ENCODE measurements at regions not wholly inside any gene's neighbourhood (a gene's known extent, or its start where the extent isn't known, plus 50 kb on each side); places are given as distances from the start of the nearest gene placed in this dataset.

DNA sequence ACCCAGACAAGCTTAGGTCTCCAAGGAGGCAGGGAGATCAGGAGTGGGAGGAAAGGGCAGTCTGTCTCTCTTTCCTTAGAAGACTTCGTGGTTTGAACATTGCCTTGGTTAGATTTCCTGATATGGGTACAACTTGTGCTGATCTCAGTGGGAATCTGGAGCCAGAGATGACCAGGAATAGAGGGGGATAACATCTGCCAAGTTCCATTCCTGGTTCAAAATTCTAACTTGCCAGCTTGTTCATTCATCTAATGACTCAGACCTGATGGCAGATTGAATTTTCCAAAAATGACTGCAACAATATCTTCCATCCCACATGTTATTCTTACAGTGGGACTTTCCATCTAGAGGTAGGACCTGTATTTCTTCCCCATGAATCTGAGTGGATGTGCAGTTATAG is 394.3 kb upstream of the PODXL start:
- Histone ChIP-seq H4K20me1 (ENCODE audit: insufficient read depth, low read length) (no peaks in the 10 kb centered on the region), H3K4me1 (ENCODE audit: insufficient read depth, low read length) (no peaks in the 10 kb centered on the region), H3K9me3 (ENCODE audit: low read depth, low read length) (no peaks in the 10 kb centered on the region), H3K4me3 (ENCODE audit: insufficient read depth, low read length) (no peak overlapping the region), H3K4me2 (ENCODE audit: insufficient read depth, low read length) (no peak overlapping the region), H3K27ac (ENCODE audit: low read depth, low read length) (no peak overlapping the region), H3K27me3 (ENCODE audit: insufficient read depth, low read length) (peaks cover 20% of the 10 kb centered on the region), H3K79me2 (ENCODE audit: insufficient read depth, low read length) (no peaks in the 10 kb centered on the region), H2AFZ (ENCODE audit: low read length) (no peak overlapping the region), H3K36me3 (ENCODE audit: insufficient read depth, low read length) (no peaks in the 10 kb centered on the region)
- DNase-seq (ENCODE audit: insufficient read length, low spot score, missing footprints), result no peak
- TF ChIP-seq, protein P1, sequence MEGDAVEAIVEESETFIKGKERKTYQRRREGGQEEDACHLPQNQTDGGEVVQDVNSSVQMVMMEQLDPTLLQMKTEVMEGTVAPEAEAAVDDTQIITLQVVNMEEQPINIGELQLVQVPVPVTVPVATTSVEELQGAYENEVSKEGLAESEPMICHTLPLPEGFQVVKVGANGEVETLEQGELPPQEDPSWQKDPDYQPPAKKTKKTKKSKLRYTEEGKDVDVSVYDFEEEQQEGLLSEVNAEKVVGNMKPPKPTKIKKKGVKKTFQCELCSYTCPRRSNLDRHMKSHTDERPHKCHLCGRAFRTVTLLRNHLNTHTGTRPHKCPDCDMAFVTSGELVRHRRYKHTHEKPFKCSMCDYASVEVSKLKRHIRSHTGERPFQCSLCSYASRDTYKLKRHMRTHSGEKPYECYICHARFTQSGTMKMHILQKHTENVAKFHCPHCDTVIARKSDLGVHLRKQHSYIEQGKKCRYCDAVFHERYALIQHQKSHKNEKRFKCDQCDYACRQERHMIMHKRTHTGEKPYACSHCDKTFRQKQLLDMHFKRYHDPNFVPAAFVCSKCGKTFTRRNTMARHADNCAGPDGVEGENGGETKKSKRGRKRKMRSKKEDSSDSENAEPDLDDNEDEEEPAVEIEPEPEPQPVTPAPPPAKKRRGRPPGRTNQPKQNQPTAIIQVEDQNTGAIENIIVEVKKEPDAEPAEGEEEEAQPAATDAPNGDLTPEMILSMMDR (IDR thresholded peaks at IDR 0.05; ENCODE audit: extremely low read depth, low read depth, low read length), result no peak

DNA sequence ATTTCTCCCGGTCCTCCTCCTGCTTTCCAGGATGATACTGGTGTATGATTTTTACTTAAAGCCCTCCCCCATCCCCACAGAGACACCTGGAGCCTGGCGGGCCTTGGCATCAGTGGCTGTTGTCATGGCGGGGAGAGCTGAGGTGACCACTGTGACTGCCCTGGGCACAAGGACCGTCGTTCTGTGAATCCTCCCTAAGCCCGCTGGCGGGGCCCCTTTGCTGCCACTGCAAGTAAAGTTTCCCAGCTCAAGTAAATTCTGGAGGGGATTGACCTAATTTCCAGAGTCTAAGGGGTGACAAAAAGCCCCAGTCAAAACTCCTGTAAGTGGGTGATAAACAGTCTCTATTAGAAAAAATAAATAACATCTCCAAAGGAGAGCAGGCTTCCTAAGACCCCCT is 393.2 kb upstream of the PODXL start:
- Histone ChIP-seq H3K4me2 (ENCODE audit: insufficient read depth, low read length) (no peak overlapping the region), H3K4me3 (ENCODE audit: insufficient read depth, low read length) (no peak overlapping the region), H4K20me1 (ENCODE audit: insufficient read depth, low read length) (no peaks in the 10 kb centered on the region), H3K27ac (ENCODE audit: low read depth, low read length) (no peak overlapping the region), H3K9me3 (ENCODE audit: low read depth, low read length) (no peaks in the 10 kb centered on the region), H2AFZ (ENCODE audit: low read length) (no peak overlapping the region), H3K79me2 (ENCODE audit: insufficient read depth, low read length) (no peaks in the 10 kb centered on the region), H3K27me3 (ENCODE audit: insufficient read depth, low read length) (peaks cover 23% of the 10 kb centered on the region), H3K36me3 (ENCODE audit: insufficient read depth, low read length) (no peaks in the 10 kb centered on the region), H3K4me1 (ENCODE audit: insufficient read depth, low read length) (no peaks in the 10 kb centered on the region)
- TF ChIP-seq, protein P1 (IDR thresholded peaks at IDR 0.05; ENCODE audit: extremely low read depth, low read depth, low read length), result no peak
- DNase-seq (ENCODE audit: insufficient read length, low spot score, missing footprints), result no peak

DNA sequence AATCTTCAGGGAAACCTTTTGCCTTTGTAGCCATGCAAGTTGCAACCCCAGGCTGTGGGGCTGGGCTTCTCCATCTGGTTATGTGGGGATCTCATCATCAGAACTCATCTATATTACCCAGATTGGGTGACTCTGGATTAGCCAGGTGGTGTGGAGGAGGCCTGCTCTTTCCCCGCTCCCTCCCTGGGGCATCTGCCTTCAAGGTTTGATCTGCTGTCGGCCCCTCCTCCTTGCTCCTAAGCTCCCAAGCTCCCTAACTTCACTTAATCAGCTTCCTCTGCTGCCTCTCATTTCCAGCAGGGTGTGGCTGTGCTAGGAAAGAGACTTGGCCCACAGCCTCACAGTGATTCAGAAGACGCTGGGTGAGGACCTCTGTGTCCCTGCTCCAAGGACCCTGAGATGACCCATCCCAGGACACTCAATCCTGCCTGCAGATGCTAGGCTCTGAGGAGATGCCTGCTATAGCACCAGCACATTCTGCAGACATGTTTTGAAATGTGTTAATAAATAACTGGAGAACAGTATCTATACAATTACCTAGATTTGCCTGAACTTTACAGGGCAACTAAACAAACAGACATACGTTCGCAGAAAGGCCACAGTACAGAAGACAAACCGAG is 392.1 kb upstream of the PODXL start:
- no peaks in the 10 kb centered on the region for H3K4me1 ChIP-seq (ENCODE audit: insufficient read depth, low read length)
- TF ChIP-seq, protein P1 (IDR thresholded peaks at IDR 0.05; ENCODE audit: extremely low read depth, low read depth, low read length), result no peak
- no peaks in the 10 kb centered on the region for H4K20me1 ChIP-seq (ENCODE audit: insufficient read depth, low read length)
- no peak overlapping the region for H2AFZ ChIP-seq (ENCODE audit: low read length)
- DNase-seq (ENCODE audit: insufficient read length, low spot score, missing footprints), result peak; percentile 71
- H3K4me2 ChIP-seq (ENCODE audit: insufficient read depth, low read length), result no peak overlapping the region
- no peaks in the 10 kb centered on the region for H3K36me3 ChIP-seq (ENCODE audit: insufficient read depth, low read length)
- H3K4me3 ChIP-seq (ENCODE audit: insufficient read depth, low read length), result no peak overlapping the region
- H3K27me3 ChIP-seq (ENCODE audit: insufficient read depth, low read length), result peaks cover 31% of the 10 kb centered on the region
- no peak overlapping the region for H3K27ac ChIP-seq (ENCODE audit: low read depth, low read length)
- H3K79me2 ChIP-seq (ENCODE audit: insufficient read depth, low read length), result no peaks in the 10 kb centered on the region
- H3K9me3 ChIP-seq (ENCODE audit: low read depth, low read length), result no peaks in the 10 kb centered on the region

DNA sequence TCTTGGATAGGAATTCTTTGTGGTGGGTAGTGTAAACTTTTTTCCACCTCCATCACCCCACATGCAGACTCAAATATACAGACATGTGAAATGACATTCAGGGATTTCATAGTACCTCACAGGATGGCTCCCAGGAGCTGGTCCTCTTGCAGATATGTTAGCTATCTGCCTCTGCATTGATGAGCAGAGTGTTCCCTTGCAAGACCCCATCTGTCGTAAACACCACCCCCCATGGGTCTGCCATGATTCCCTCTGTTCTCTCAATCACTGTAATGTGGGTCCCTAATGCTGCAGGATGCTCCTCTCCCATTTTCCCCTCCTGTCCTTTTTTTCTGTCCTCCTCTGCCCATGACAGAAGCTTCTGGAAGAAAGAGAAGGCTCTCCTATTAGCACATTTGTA is 391.2 kb upstream of the PODXL start:
- no peak overlapping the region for H3K4me2 ChIP-seq (ENCODE audit: insufficient read depth, low read length)
- TF ChIP-seq, protein P1 (IDR thresholded peaks at IDR 0.05; ENCODE audit: extremely low read depth, low read depth, low read length), result no peak

More for the DNA sequence above, 391.2 kb upstream of the PODXL start:
- no peak overlapping the region for H3K27ac ChIP-seq (ENCODE audit: low read depth, low read length)
- H2AFZ ChIP-seq (ENCODE audit: low read length), result no peak overlapping the region
- no peaks in the 10 kb centered on the region for H3K9me3 ChIP-seq (ENCODE audit: low read depth, low read length)
- no peak for DNase-seq (ENCODE audit: insufficient read length, low spot score, missing footprints)
- H3K4me1 ChIP-seq (ENCODE audit: insufficient read depth, low read length), result no peaks in the 10 kb centered on the region
- H3K4me3 ChIP-seq (ENCODE audit: insufficient read depth, low read length), result no peak overlapping the region
- no peaks in the 10 kb centered on the region for H4K20me1 ChIP-seq (ENCODE audit: insufficient read depth, low read length)
- peaks cover 31% of the 10 kb centered on the region for H3K27me3 ChIP-seq (ENCODE audit: insufficient read depth, low read length)
- no peaks in the 10 kb centered on the region for H3K36me3 ChIP-seq (ENCODE audit: insufficient read depth, low read length)
- no peaks in the 10 kb centered on the region for H3K79me2 ChIP-seq (ENCODE audit: insufficient read depth, low read length)

All from osteoblast (primary cell).